ENCODE measurements at regions not wholly inside any gene's neighbourhood (a gene's known extent, or its start where the extent isn't known, plus 50 kb on each side); places are given as distances from the start of the nearest gene placed in this dataset.

GRCh38 chrX:69073241-69073640, 92.0 kb downstream of the PJA1 start:
- no peak overlapping the region for H3K4me3 ChIP-seq (ENCODE audit: low read depth, low read length)
- no peak for DNase-seq (ENCODE audit: low read depth, low spot score)
- TF ChIP-seq CTCF (IDR thresholded peaks at IDR 0.05; ENCODE audit: insufficient read depth, low read length, missing control alignments), result no peak
- ChIA-PET POLR2A (no interaction called here), CTCF (interaction anchor here (1.1 to 1.4 kb wide), 2 partner anchors 23 to 246 kb away, joined by 3 to 4 read pairs; no protein-coding TSS in a partner anchor)

GRCh38 chrX:69072486-69073006, 92.7 kb downstream of the PJA1 start:
- no peak for DNase-seq (ENCODE audit: low read depth, low spot score)
- ChIA-PET POLR2A (no interaction called here), CTCF (interaction anchor here (1.1 to 1.4 kb wide), 2 partner anchors 23 to 245 kb away, joined by 3 to 4 read pairs; no protein-coding TSS in a partner anchor)
- TF ChIP-seq CTCF (IDR thresholded peaks at IDR 0.05; ENCODE audit: insufficient read depth, low read length, missing control alignments), result no peak
- no peak overlapping the region for H3K4me3 ChIP-seq (ENCODE audit: low read depth, low read length)

- POLR2A ChIA-PET, result no interaction called here
- TF ChIP-seq CTCF (IDR thresholded peaks at IDR 0.05; ENCODE audit: insufficient read depth, low read length, missing control alignments), result no peak
- CTCF ChIA-PET, result interaction anchor here (0.9 to 1.0 kb wide), 2 partner anchors 9 to 244 kb away, joined by 3 to 4 read pairs; no protein-coding TSS in a partner anchor
- no peak overlapping the region for H3K4me3 ChIP-seq (ENCODE audit: low read depth, low read length)
- no peak for DNase-seq (ENCODE audit: low read depth, low spot score)
Observed at GRCh38 chrX:69070949-69071650, 94.2 kb downstream of the PJA1 start.

GRCh38 chrX:69069876-69070275, 95.4 kb downstream of the PJA1 start:
- CTCF ChIA-PET, result interaction anchor here (1.3 kb wide), 1 partner anchor 24 kb away, joined by 4 read pairs; no protein-coding TSS in a partner anchor
- no peak for TF ChIP-seq CTCF (IDR thresholded peaks at IDR 0.05; ENCODE audit: insufficient read depth, low read length, missing control alignments)
- no peak overlapping the region for H3K4me3 ChIP-seq (ENCODE audit: low read depth, low read length)
- DNase-seq (ENCODE audit: low read depth, low spot score), result no peak
- POLR2A ChIA-PET, result no interaction called here

- DNase-seq (ENCODE audit: low read depth, low spot score), result no peak
- no peak for TF ChIP-seq CTCF (IDR thresholded peaks at IDR 0.05; ENCODE audit: insufficient read depth, low read length, missing control alignments)
- no peak overlapping the region for H3K4me3 ChIP-seq (ENCODE audit: low read depth, low read length)
- POLR2A ChIA-PET, result no interaction called here
- CTCF ChIA-PET, result no interaction called here
Observed at GRCh38 chrX:69069086-69069445, 96.2 kb downstream of the PJA1 start.

GRCh38 chrX:69068301-69069085, 96.8 kb downstream of the PJA1 start:
- no peak overlapping the region for H3K4me3 ChIP-seq (ENCODE audit: low read depth, low read length)
- no peak for DNase-seq (ENCODE audit: low read depth, low spot score)
- ChIA-PET CTCF (interaction anchor here (2.6 kb wide), 1 partner anchor 8 kb away, joined by 7 read pairs; no protein-coding TSS in a partner anchor), POLR2A (no interaction called here)
- TF ChIP-seq CTCF (IDR thresholded peaks at IDR 0.05; ENCODE audit: insufficient read depth, low read length, missing control alignments), result no peak

Measured in AG04449 (cell line).